DMS153 treated with DMSO at 0.1 percent for 48 hours (cell line): ENCODE measurements at regions not wholly inside any gene's neighbourhood (a gene's known extent, or its start where the extent isn't known, plus 50 kb on each side); places are given as distances from the start of the nearest gene placed in this dataset.
"Not testable (repeated sequence)": the region's sequence is repeated elsewhere in the genome, so short reads cannot be mapped to it uniquely, and the experiment has no call there.

Experiments
- DNase-seq: peaks from one replicate; lab custom pipeline; 2025; ENCODE audit not compliant: unreplicated experiment; lab: John Stamatoyannopoulos, UW

DNA sequence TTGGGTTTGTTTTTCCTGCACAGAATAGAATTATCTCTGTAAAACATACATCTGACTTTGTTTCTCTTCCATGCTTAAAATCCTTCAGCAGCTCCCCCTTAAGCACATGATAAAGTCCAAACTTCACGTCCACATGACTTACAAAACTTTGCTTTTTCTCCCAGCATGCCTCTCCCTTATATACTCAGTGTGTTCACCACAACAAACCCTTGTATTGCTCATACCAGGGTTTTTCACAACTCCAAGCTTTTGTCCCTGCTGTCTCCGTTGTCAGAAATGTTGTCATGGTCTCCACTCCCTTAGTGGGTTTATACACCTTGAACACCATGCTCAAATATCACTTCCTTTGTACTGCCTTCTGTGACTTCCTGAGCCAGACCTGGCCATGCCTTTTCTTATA is 91.1 kb upstream of the MITF start:
- DNase-seq, result no peak

DNA sequence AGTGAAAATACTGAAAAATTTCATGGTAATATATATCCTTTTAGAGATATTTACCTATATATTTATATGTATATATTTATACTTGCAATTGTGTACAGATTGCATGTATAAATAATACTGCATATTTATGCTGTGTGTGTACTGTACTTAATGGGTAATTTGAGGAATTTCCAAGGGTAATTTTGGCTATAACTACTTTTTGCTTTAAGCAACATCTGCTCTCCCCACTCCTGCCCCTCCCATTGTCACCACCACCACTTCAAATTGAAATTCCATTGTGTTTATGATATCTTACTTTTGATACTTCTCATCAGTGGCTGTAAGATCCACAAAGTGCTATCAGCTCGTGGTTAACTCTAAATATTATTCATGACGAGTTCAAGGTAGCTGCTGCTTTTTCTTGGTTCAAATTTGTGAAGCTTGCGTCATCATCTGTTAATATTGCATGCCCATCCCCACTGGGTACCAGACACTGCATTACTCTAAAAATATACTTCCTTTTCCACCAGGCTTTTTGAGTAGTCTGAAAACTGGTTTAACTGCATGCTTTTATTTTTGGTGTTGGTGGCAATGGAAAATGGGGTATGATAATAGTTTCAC is 91.7 kb upstream of the MITF start:
- DNase-seq, result no peak

DNA sequence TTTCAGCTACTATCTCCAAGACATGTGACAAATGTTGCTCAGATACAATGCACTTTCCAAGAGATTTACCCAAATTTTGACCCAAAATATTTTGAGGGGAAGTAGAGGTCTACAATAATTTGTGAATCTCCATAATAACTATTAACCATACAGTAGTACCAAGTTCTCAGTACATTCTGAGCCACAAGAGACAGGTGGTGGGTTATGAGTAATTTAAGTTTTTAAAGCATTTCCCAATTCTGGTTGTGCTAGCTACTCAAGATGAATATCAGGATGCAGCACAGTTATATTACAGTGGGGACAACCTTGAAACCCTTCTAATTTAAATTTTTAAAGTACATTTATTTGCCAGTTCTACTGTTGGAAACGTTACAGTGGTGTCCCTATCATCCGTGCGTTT is 92.2 kb upstream of the MITF start:
- DNase-seq, result no peak

DNA sequence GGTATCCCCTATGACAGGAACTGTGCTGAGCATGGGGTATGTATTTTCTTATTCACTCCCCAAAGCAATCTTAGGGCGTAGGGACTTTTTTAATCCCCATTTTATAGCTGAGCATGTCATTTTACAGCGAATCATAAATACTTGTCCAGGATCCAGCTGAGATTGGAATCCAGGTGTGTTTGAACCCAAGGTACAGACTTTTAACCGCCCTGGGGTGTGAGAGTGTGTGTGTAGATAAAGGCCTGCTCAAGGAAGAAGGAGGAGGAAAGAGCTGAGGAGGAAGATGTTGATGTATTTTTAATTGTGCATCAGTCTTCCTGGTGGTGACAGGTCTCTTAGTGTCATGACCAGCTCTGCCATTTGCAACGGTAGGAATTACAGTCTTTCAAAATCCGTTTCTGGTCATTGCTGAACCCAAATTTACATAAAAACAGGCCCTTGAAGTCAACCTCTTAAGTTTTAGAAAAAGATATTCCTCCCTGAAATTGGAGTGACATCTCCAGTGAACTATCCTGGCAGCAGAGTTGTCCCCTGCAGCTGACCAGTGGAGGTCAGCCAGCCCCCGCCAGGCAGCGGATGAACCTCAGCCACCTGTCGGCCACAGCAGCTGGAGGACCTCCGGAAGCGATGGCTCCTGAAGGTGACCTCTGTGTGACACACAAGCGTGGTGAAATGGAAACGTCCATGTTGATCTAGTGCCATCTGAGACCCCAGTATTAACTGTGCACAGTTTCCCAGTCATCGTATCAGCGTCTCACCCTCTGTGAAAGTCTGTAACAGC is 92.8 kb upstream of the MITF start:
- no peak for DNase-seq

DNA sequence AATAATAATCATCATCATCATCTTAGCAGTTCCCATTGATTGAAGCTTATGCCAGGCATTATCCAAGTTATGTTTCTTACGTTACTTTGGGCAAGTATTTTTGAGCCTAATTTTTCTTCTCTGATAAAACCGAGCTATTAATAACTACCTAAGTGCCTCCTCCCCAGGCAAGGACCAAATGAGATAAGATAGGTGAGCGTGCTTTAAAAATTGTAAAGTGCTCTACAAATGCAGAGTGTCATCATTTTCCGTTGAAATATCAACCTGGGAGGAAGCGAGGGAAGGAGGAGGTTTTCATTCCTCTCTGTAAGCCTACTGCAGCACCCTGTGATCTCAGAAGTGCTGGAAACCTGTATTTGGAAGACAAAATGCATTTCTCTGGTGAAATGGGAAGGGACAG is 96.7 kb upstream of the MITF start:
- DNase-seq, result no peak

DNA sequence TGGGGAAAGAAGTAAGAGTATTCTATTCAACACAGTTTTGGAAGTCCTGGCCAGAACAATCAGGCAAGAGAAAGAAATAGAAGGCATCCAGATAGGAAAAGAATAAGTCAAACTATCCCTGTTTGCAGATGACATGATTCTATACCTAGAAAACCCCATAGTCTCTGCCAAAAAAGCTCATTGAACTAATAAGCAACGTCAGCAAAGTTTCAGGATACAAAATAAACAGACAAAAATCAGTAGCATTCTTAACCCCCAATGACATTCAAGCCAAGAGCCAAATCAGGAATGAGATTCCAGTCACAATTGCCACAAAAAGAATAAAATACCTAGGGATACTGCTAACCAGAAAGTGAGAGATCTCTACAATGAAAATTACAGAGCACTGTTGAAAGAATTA is 99.4 kb upstream of the MITF start:
- DNase-seq, result no peak

DNA sequence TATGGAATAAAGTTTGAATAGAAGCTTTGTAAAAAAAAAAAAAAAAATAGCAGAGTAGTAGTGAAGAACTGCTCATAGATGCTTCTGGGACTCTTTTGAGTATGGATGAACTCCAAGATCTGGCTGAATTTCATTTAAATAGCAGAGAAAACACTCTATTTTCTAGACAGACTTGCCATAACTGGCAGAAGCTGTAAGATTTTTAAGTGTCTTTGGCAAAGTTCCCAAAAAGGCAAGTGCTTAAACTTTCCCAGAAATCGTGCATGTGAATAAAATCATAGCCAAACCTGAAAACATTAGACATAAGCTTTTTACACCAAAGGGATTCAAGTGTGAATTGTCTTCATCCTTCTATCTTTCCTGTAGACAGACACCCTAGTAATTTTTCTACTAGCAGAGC is 110.3 kb upstream of the MITF start:
- DNase-seq, result no peak

DNA sequence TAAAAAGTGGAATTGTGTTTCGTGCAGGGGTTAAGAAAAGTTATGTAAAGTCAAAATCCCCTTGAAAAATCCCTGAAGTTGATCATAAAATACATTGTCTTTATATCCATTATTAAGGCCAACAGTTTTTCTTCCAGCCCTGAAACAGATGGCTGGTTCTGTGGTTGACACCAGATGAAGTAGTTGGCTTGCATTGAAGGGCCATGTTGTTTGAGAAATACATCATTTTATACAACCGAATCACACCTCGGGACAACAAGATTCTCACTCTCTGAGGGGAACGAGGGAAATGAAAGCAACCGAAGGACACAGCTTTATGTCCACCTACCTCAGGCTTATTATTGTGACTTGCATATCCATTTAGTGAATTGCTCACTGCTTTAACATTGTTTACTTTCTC is 126.0 kb upstream of the MITF start:
- DNase-seq, result no peak

DNA sequence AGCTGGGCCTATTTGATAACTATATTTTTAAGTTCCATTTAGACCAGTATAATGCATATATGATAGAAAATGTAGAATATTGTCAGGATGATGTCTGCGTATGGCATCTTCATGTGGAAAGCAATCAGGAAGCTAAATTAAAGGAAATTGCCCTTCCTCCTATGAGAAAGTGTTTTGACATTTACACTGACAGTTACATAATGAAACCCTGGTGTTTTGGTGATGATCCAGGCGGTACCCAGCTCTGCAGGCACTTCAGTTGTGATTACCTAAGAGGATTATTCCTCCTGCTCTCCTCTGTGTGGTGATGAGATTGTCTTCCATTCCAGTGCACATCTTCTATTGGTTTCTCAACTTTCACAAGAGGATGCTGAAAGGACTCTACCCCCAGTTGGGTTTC is 126.5 kb upstream of the MITF start:
- no peak for DNase-seq

DNA sequence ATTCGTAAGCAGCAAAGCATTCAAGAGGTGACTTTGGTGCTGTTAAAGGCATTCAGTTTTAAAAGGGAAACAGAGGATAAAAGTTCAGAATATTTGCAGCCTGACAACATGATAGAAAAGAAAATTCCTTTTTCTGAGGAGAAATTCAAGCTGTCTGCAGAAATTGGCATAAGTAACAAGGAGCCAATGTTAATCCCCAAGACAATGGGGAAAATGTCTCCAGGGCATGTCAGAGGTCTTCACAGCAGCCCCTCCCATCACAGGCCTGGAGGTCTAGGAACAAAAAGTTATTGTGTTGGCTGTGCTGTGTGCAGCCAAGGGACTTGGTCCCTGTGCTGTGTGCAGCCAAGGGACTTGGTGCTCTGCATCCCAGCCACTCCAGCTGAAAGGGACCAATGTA is 129.7 kb upstream of the MITF start:
- not testable (repeated sequence) for DNase-seq

DNA sequence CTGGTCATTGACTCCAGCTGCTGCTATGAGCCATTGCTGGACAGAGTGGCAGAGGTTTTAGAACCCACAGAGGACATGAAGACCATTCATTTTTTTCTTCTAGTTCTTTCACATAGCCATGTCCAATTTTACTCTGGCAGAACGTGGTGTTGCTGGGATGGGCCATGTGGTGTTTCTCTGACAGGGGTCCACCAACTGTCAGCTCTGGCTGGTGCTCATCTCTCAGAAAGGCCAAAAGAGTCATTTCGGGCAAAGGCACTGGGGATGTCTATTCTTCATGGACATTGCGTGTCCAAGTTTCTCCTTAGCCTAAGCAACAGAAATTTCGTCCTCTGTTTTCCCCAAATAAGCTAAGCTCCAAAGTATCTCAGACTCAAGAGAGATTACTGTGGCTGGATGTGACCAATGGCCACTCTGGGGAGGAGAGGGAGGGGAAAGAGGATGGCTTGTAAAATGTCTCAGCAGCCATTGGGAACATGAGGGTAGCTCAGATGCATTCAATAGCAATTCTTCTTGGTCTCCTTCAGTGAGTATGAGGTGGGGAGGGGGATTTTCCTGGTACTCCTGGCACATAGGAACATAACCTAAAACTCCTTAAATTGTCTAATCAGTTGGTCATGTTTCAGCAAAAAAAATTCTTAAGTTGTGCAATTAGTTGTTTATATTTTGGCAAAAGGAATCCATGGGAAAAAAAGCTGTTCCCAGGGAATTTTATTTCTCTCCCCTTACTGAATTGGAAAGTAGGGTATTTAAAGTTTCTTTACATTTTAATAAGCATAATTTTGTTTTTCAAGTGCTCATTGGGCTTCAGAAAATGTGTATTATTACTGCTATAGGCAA is 131.6 kb upstream of the MITF start:
- no peak for DNase-seq

DNA sequence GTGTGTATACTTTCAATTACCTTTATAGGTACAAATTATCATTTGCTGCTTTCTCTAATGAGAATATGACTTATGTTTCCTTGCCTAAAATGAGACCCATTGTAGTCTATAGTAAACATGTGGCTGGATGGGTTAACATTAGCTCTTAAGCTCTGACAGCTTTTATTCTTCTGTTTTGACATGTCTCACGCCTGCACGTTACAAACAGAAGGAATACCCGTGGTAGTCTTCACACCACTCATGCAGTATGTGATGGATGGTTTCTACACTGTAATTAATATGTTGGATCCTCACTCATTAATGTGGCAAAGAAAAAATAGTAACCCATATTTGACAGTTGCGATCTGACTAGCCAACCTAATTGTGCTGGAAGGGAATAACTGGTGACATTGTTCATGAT is 133.4 kb upstream of the MITF start:
- DNase-seq, result no peak

DNA sequence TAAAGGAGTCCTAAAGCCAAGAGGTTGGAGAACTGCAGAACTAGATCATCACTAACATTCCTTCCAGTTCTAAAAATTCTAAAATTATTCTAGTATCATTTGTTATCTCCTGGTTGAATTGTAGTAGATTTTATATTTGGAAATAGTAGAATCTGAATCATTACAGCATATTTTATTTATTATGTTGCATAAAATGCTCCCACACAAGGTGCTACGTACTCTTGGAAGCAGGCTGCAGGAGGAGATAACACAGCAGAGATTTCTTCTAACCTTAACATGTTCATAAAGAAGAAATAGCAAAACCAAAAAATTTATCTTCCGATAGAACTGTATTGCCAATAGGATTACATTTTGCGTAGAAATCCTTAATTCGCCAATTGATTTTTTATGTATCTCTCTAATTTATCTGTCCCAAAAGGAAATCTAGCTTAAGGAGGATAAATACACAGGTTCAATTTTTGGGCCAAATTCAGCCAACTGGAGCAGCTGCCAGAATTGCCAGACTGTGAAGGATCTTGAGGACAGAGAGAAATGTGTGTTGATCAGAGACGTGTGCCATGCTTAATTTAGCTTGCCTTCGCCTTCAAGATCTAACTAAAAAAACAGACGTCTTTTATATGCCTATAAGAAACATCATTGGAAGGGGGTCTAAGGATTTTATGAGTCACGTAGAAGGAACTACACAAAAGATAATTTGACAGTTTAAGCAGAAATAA is 134.4 kb upstream of the MITF start:
- DNase-seq, result no peak

DNA sequence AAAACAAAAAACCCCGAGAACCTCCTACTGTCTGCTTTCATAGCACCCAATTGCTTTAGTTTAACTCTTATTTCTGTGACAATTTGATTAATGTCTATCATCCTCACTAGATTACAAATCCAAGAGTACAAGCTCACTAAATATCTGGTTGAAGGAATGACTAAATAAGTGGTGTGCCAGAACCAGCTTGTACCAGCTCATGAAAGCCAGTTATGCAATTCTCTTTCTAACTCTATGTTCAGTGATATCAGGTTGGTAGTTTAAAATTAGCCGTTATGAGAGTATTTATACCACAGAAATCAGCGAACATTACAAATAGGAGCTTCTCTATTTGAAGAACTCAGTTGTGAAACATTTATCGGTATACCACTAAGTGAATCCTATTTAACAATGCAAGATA is 137.2 kb upstream of the MITF start:
- DNase-seq, result no peak

DNA sequence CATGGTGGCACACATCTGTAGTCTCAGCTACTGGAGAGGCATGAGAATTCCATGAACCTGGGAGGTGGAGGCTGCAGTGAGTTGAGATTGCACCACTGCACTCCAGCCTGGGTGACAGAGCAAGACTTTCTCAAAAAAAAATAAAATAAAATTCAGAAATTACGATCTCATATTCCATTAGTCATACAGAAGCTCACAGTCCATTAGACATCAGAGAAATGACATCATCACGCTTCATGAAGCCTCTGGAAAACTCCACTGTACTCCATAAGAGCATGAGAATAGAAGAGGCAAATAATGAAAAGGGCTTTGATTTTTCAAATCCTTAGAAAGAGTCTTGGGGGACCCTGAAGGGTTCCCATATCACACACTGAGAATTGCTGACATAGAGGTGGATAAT is 145.0 kb upstream of the MITF start:
- no peak for DNase-seq

DNA sequence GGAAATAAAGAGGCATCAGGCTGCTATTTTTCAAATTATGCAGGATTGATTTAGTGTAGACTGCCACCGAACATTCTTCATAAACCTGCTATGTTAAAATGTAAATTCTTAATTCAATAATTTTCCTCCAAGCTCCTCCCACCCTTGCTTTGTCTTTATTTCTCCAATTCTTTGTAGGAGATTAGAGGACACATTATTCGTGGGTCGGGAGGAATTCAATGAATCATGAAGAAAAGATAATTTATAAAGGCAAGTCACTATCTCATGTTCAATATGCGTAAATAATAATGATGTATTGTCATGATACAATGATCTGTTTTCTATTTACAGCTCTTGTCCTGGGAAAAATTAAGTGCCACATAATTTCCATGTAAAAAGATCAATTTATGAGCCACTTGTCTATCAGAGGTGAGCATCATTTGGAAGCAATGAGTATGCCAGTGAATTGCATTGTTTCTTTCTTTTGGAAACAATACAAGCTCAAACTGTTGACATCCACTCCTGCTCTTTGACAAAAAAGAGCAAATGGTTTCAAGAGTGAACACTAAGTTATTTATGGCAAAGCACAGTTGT is 148.0 kb upstream of the MITF start:
- DNase-seq, result no peak

DNA sequence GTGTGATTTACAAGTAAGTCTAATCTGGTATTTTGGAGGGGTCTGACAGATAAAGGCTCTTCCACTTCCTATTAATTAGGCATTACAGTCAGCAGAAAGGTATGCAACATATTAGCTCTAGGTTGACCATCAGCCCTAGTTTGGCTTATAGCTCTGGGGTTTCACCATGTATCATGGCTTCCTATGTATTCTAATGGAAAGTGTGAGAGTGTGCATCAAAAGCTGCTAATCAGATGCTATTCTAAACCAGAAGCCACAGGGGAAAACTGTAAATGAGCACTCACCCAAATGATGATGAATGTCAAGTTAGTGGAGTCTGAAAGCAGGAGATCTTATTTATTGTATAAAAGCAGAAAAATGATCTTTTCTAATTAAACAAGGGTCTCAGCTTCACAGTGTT is 149.2 kb upstream of the MITF start:
- no peak for DNase-seq

DNA sequence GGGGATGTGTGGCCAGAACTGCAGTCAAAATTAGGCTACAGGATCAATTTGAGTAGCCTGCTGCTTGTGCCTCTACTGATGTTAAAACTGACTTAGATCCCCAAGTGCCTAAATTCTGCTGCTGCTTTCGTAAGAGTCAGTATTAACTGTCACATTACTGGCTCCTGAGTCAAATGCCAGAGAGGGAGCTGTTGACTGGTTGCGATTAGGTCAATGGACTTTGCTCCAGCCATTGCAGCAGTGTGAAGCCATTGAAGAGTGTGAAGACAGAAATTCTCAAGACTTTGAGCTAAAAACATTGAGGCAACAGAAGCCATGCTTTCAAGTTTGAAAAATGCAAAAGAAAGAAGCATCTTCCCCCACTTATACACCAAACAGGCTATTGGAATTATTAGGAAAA is 151.1 kb upstream of the MITF start:
- DNase-seq, result no peak

DNA sequence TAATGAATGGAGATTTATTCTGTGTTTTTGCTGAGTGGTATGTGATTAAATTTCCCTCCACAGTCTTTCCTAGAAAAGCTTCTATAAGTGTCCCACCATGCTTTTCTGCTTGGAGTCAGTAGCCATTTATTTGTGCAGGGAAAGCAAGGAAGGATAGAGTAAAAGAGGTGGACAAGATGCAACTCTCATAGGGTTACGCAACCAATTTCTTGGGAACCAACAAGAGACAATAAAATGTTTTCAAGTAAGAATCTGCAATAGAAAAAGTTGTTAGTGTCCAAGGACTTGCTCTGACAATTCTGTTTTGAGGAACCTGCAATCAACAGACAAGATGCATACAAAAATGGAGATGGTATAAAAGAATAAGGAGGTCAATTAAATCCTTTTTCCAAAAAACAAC is 153.8 kb upstream of the MITF start:
- DNase-seq, result no peak

DNA sequence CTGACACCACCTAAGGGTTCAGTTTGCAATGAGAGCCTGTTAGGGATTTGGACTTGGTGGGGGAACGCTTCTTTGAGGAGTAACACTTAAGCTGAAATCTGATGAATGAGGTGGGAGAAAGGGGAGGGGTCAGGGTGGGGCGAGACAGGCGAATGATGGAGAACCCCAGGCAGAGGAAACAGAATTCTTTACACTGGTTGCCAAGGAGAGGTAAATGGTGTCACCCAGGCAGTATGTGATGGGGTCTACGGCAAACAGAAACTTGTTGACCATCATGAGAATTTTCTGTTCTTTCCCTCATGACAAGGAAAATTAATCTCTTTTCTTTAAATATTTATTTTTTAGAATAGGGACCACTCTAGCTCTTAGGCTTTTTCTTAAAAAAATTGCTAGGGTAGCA is 157.2 kb upstream of the MITF start:
- DNase-seq, result no peak

DNA sequence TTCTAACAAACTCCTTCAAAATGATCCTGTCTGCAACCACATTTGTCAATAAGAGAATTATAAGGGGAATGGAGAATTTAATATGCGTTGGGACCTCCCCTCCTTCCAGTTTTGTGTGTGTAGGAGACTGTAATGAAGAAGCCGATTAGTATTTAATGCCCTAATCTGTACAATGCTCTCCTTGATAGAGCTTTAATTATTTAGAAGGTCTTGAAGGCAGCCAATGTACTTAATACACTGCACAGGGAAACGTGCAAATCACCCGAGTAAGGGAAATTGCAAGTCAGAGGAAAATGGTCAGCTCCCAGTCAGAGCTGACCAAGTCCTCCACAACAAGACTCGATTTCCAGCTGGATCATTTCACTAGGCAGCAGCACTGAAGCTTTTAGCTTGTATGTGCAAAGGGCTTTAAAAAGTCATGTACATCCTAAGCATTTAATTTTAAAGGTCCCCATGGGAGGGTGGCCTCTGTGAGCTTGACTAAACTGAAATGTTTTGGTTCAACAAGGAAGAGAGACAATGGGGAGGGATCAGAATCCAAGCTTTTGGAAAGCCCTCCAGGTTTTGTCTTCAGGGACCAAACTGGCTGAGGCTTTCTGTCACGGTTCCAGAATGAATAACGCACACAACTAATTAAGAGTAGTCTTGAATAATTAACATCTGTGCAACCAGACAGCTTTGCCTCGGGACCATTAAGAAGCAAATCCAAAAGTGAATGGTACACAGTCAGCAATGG is 159.8 kb upstream of the MITF start:
- no peak for DNase-seq
